ENCODE measurements at regions not wholly inside any gene's neighbourhood (a gene's known extent, or its start where the extent isn't known, plus 50 kb on each side); places are given as distances from the start of the nearest gene placed in this dataset.

DNA sequence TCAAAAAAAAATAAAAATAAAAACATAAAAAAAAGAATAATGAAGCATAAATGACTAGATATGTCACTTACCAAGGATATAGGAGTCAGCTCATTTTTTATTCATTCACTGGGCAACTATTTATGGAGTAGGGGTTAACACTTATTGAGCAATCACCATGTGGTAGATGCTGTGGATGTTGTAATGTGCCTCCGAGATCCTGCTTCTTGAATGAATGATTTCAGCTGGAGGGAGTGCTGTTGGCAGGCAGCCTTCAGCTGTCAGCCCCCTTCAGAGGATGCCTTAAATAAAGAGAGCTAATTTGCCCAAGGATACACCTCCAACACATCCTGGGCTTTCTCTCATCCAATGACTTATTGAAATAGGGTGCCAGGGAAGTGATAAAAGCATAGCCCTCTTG, 229.5 kb upstream of the DTNBP1 start:
- Histone ChIP-seq H3K27ac (ENCODE audit: control insufficient read depth, insufficient read depth) (no peak overlapping the region), H3K4me3 (no peak overlapping the region), H2AFZ (ENCODE audit: control insufficient read depth, low read depth, low read length) (no peak overlapping the region), H4K20me1 (ENCODE audit: control insufficient read depth, insufficient read depth) (no peaks in the 10 kb centered on the region), H3K4me1 (ENCODE audit: control insufficient read depth, insufficient read depth, low read length) (peaks cover 8% of the 10 kb centered on the region), H3K27me3 (replicated peaks in 1 of 2; ENCODE audit: control insufficient read depth in 2 of 2, insufficient read depth in 2 of 2, low read length in 1 of 2) (no peaks in the 10 kb centered on the region), H3K9me3 (replicated peaks; ENCODE audit: control insufficient read depth, insufficient read depth, low read length) (peaks cover 3% of the 10 kb centered on the region; the same call in 2 of the 3 replicates), H3K36me3 (ENCODE audit: control insufficient read depth in 2 of 2, insufficient read depth in 2 of 2, low read length in 1 of 2) (no peaks in the 10 kb centered on the region), H3K4me2 (ENCODE audit: control insufficient read depth, insufficient read depth) (no peak overlapping the region), H3K79me2 (ENCODE audit: control insufficient read depth, insufficient read depth, low read length) (no peaks in the 10 kb centered on the region), H3K9ac (ENCODE audit: control insufficient read depth, insufficient read depth, low read length) (no peak overlapping the region)
- ChIA-PET CTCF (interaction anchor here (0.8 to 1.0 kb wide), 2 partner anchors 8 to 291 kb away, joined by 3 read pairs; no protein-coding TSS in a partner anchor), POLR2A (no interaction called here), RAD21 (ENCODE audit: unreplicated experiment) (interaction anchor here (1.0 to 1.2 kb wide), 3 partner anchors 9 to 236 kb away, joined by 3 to 8 read pairs (median 4); partner anchors contain the start of gene MYLIP), SMC1A (ENCODE audit: uncharacterized antibody, unreplicated experiment) (interaction anchor here (0.7 to 6.3 kb wide), 9 partner anchors 8 to 290 kb away, joined by 3 to 73 read pairs (median 4); no protein-coding TSS in a partner anchor)
- DNase-seq (ENCODE audit: low read depth, low spot score) (no peak), ATAC-seq (no peak), FAIRE-seq (no peak)
- intact Hi-C loops (cut with micrococcal nuclease; ENCODE audit: unreplicated experiment), result no loop called here
- no TSS peak for BruUV-seq (replicated peaks)
- 100% methylated on average over 1 of the region's 1 CpG for WGBS (ENCODE audit: insufficient coverage, insufficient replicate concordance, low lambda C conversion rate, missing lambda C conversion rate)
- in situ Hi-C loops (cut with MboI), result no loop called here
- no peak for TF ChIP-seq PAX5 (IDR thresholded peaks at IDR 0.05; ENCODE audit: borderline replicate concordance, low read depth, low read length)
- TF ChIP-seq, protein P1, sequence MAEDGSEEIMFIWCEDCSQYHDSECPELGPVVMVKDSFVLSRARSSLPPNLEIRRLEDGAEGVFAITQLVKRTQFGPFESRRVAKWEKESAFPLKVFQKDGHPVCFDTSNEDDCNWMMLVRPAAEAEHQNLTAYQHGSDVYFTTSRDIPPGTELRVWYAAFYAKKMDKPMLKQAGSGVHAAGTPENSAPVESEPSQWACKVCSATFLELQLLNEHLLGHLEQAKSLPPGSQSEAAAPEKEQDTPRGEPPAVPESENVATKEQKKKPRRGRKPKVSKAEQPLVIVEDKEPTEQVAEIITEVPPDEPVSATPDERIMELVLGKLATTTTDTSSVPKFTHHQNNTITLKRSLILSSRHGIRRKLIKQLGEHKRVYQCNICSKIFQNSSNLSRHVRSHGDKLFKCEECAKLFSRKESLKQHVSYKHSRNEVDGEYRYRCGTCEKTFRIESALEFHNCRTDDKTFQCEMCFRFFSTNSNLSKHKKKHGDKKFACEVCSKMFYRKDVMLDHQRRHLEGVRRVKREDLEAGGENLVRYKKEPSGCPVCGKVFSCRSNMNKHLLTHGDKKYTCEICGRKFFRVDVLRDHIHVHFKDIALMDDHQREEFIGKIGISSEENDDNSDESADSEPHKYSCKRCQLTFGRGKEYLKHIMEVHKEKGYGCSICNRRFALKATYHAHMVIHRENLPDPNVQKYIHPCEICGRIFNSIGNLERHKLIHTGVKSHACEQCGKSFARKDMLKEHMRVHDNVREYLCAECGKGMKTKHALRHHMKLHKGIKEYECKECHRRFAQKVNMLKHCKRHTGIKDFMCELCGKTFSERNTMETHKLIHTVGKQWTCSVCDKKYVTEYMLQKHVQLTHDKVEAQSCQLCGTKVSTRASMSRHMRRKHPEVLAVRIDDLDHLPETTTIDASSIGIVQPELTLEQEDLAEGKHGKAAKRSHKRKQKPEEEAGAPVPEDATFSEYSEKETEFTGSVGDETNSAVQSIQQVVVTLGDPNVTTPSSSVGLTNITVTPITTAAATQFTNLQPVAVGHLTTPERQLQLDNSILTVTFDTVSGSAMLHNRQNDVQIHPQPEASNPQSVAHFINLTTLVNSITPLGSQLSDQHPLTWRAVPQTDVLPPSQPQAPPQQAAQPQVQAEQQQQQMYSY (CRISPR knock-in tag; IDR thresholded peaks at IDR 0.05), result no peak
- TF ChIP-seq KDM1A (IDR thresholded peaks at IDR 0.05; ENCODE audit: borderline replicate concordance), result no peak
- no peak for TF ChIP-seq CEBPB (IDR thresholded peaks at IDR 0.05; ENCODE audit: borderline replicate concordance in 1 of 2, low read depth in 2 of 2, low read length in 2 of 2)
- TF ChIP-seq TBL1XR1 (IDR thresholded peaks at IDR 0.05; ENCODE audit: low read depth, low read length), result no peak
- TF ChIP-seq NFYA (IDR thresholded peaks at IDR 0.05; ENCODE audit: borderline replicate concordance, low read depth, low read length), result no peak
- no peak for TF ChIP-seq MEF2A (IDR thresholded peaks at IDR 0.05; ENCODE audit: insufficient read depth, low read depth, low read length)
- TF ChIP-seq RELB (IDR thresholded peaks at IDR 0.05; ENCODE audit: low read depth), result no peak
- no peak for TF ChIP-seq GATAD2B (conservative IDR thresholded peaks at IDR 0.05; ENCODE audit: low read depth)
- TF ChIP-seq POU2F2 (IDR thresholded peaks at IDR 0.05; ENCODE audit: borderline replicate concordance, low read depth, low read length), result no peak
- TF ChIP-seq SRF (IDR thresholded peaks at IDR 0.05; ENCODE audit: low read depth in 2 of 2, low read length in 2 of 2), result no peak
- TF ChIP-seq ZSCAN29 (IDR thresholded peaks at IDR 0.05), result no peak
- TF ChIP-seq JUND (IDR thresholded peaks at IDR 0.05; ENCODE audit: low read depth, low read length), result no peak
- no peak for TF ChIP-seq BCL11A (IDR thresholded peaks at IDR 0.05; ENCODE audit: low read depth, low read length)
- TF ChIP-seq, protein P2, sequence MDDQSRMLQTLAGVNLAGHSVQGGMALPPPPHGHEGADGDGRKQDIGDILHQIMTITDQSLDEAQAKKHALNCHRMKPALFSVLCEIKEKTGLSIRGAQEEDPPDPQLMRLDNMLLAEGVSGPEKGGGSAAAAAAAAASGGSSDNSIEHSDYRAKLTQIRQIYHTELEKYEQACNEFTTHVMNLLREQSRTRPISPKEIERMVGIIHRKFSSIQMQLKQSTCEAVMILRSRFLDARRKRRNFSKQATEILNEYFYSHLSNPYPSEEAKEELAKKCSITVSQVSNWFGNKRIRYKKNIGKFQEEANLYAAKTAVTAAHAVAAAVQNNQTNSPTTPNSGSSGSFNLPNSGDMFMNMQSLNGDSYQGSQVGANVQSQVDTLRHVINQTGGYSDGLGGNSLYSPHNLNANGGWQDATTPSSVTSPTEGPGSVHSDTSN (IDR thresholded peaks at IDR 0.05; ENCODE audit: insufficient replicate concordance, low read depth, low read length), result no peak
- no peak for TF ChIP-seq TCF7 (IDR thresholded peaks at IDR 0.05; ENCODE audit: borderline replicate concordance)
- TF ChIP-seq PAX8 (IDR thresholded peaks at IDR 0.05), result no peak
- no peak for TF ChIP-seq HDAC2 (IDR thresholded peaks at IDR 0.05)

Data from GM12878 (cell line).